ENCODE measurements at regions not wholly inside any gene's neighbourhood (a gene's known extent, or its start where the extent isn't known, plus 50 kb on each side); places are given as distances from the start of the nearest gene placed in this dataset.
"Not testable (repeated sequence)": the region's sequence is repeated elsewhere in the genome, so short reads cannot be mapped to it uniquely, and the experiment has no call there.

- TF ChIP-seq, protein P1, sequence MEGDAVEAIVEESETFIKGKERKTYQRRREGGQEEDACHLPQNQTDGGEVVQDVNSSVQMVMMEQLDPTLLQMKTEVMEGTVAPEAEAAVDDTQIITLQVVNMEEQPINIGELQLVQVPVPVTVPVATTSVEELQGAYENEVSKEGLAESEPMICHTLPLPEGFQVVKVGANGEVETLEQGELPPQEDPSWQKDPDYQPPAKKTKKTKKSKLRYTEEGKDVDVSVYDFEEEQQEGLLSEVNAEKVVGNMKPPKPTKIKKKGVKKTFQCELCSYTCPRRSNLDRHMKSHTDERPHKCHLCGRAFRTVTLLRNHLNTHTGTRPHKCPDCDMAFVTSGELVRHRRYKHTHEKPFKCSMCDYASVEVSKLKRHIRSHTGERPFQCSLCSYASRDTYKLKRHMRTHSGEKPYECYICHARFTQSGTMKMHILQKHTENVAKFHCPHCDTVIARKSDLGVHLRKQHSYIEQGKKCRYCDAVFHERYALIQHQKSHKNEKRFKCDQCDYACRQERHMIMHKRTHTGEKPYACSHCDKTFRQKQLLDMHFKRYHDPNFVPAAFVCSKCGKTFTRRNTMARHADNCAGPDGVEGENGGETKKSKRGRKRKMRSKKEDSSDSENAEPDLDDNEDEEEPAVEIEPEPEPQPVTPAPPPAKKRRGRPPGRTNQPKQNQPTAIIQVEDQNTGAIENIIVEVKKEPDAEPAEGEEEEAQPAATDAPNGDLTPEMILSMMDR (IDR thresholded peaks at IDR 0.05): no peak
- peaks cover 0 to 63% of the 10 kb centered on the region in 2 donors for H3K27me3 ChIP-seq
- H3K36me3 ChIP-seq: no peaks in the 10 kb centered on the region
- H3K4me3 ChIP-seq: peak overlapping the region; percentile 27 to 39
- H3K27ac ChIP-seq: no peak overlapping the region
- intact Hi-C loops (cut with DNase I): no loop called here
- DNase-seq: peak; percentile 56 to 88 (median 75)
- peaks cover 5 to 15% of the 10 kb centered on the region in 2 donors for H3K4me1 ChIP-seq
- ATAC-seq: peak; percentile 92
- H3K9me3 ChIP-seq: no peaks in the 10 kb centered on the region
These were observed 171.4 kb upstream of the ZNF337 start for GRCh38 chr20:25867776-25868649.

DNA sequence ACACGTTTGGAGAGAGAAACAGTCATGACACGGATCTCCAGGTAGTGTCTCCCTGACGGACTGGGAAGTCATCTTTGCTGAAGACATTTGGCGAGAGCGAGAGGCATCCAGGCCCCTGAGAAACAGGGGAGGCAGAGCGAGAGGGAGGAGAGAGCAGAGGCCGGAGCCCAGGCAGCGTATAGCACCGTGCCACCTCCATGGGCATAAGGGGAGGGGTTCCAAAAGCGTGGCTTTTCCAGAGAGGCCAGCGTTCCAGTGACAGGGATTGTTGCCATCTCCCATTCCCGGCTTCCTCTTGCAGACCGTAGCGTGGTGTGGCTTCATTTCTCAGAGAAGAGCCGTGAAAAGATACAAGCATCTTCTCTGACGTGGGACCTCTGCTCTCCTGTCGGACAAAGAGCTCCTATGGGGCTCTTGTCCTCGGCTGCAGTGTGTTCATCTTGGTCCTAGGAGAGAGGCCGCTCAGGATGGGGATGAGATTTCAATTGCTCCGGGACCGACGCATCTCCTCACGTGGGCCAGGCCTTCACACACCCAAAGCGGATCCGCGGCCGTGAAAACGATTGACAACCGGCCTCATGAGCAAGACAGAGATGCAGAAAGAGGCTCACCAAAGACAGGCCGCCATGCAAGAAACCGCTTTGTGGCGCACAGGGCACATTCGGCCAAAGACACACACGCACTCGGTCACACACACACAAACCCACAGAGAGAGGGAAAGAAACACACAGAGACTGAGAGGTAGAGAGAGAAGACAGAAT, 170.5 kb upstream of the ZNF337 start:
- intact Hi-C loops (cut with DNase I); H3K4me3 ChIP-seq; DNase-seq; H3K9me3 ChIP-seq; ATAC-seq; H3K27ac ChIP-seq; H3K36me3 ChIP-seq: not testable (repeated sequence)
- H3K4me1 ChIP-seq: peaks cover 6 to 17% of the 10 kb centered on the region in 2 donors
- peaks cover 0 to 68% of the 10 kb centered on the region in 2 donors for H3K27me3 ChIP-seq

GRCh38 chr20:25865715-25866656, 169.3 kb upstream of the ZNF337 start:
- no peak overlapping the region for H3K27ac ChIP-seq
- intact Hi-C loops (cut with DNase I): no loop called here
- TF ChIP-seq, protein P1 (IDR thresholded peaks at IDR 0.05): no peak
- H3K9me3 ChIP-seq: no peaks in the 10 kb centered on the region
- ATAC-seq: peak; percentile 48
- H3K27me3 ChIP-seq: peaks cover 0 to 79% of the 10 kb centered on the region in 2 donors
- peak in 3 of 4 donors; percentile 76 to 90 (median 83) for DNase-seq
- no peaks in the 10 kb centered on the region for H3K36me3 ChIP-seq
- H3K4me1 ChIP-seq: peaks cover 10 to 26% of the 10 kb centered on the region in 2 donors
- H3K4me3 ChIP-seq: peak overlapping the region; percentile 9 to 24

- Histone ChIP-seq H3K4me1 (peaks cover 10 to 26% of the 10 kb centered on the region in 2 donors), H3K4me3 (peak overlapping the region; percentile 9 to 24), H3K27me3 (peaks cover 0 to 87% of the 10 kb centered on the region in 2 donors)
- H3K36me3 ChIP-seq; H3K9me3 ChIP-seq; H3K27ac ChIP-seq; intact Hi-C loops (cut with DNase I); ATAC-seq: not testable (repeated sequence)
- peak in 1 of 4 donors; percentile 59 for DNase-seq
These were observed 168.5 kb upstream of the ZNF337 start for GRCh38 chr20:25864963-25865714.

DNA sequence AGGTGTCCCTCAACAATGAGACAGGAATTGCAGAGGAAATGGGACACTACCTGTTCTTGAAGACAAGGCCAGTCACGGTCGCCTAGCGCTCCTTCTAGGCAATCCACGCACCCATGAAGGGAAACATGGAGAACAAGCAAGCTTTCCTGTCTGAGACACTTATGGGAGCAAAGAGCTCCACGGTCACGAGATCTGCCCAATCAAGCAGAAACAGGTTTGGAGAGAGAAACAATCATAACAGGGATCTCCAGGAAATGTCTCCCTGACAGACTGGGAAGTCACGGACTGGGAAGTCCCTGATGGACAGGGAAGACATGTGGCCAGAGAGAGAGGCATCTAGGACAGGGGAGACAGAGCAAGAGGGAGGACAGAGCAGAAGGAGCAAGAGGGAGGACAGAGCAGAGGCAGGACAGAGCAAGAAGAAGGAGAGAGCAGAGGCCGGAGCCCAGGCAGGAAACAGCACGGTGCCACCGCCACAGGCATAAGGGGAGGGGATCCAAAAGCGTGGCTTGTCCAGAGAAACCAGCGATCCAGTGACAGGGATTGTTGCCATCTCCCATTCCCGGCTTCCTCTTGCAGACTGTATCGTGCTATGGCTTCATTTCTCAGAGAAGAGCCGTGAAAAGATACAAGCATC, 167.8 kb upstream of the ZNF337 start:
- Histone ChIP-seq H3K4me1 (peaks cover 10 to 32% of the 10 kb centered on the region in 2 donors), H3K4me3 (no peak overlapping the region), H3K27ac (no peak overlapping the region), H3K36me3 (no peaks in the 10 kb centered on the region), H3K27me3 (peaks cover 0 to 93% of the 10 kb centered on the region in 2 donors), H3K9me3 (no peaks in the 10 kb centered on the region)
- TF ChIP-seq, protein P1 (IDR thresholded peaks at IDR 0.05): no peak
- no peak for DNase-seq
- intact Hi-C loops (cut with DNase I): no loop called here
- ATAC-seq: no peak
